ENCODE measurements at regions not wholly inside any gene's neighbourhood (a gene's known extent, or its start where the extent isn't known, plus 50 kb on each side); places are given as distances from the start of the nearest gene placed in this dataset.

- Histone ChIP-seq H3K9ac (ENCODE audit: extremely low read depth, insufficient read length, low read length) (no peak overlapping the region), H2BK12ac (ENCODE audit: insufficient read length, low read depth, low read length) (no peak overlapping the region), H2AFZ (ENCODE audit: low read length) (no peak overlapping the region), H3K14ac (ENCODE audit: insufficient read depth, low read length) (no peak overlapping the region), H2AK5ac (ENCODE audit: insufficient read length, low read length) (no peak overlapping the region), H3K79me1 (ENCODE audit: insufficient read depth, low read depth, low read length, poor library complexity, severe bottlenecking) (no peaks in the 10 kb centered on the region), H3K56ac (ENCODE audit: insufficient read length, low read depth, low read length) (no peak overlapping the region), H3K23me2 (ENCODE audit: insufficient read length, low read depth, low read length, poor library complexity, severe bottlenecking) (no peaks in the 10 kb centered on the region), H2BK120ac (ENCODE audit: low read depth, low read length, poor library complexity, severe bottlenecking) (no peak overlapping the region), H3K27ac (ENCODE audit: insufficient read length, low read depth, low read length) (no peak overlapping the region), H2BK20ac (ENCODE audit: low read depth, low read length, poor library complexity, severe bottlenecking) (no peak overlapping the region), H4K20me1 (ENCODE audit: control insufficient read depth, insufficient read depth, insufficient read length) (no peaks in the 10 kb centered on the region), H3K23ac (ENCODE audit: insufficient read length, low read depth, low read length) (no peak overlapping the region), H3K27me3 (ENCODE audit: insufficient read depth, low read length) (no peaks in the 10 kb centered on the region), H4K5ac (ENCODE audit: insufficient read length, low read depth, low read length) (no peak overlapping the region), H2BK15ac (ENCODE audit: low read depth, low read length) (no peak overlapping the region), H3T11ph (ENCODE audit: low read length) (no peak overlapping the region), H3K18ac (ENCODE audit: insufficient read length, low read depth, low read length) (no peak overlapping the region), H3K9me3 (ENCODE audit: control insufficient read depth, low read depth, low read length) (no peaks in the 10 kb centered on the region), H4K8ac (replicated peaks; ENCODE audit: insufficient read length, low read depth, low read length) (no peak overlapping the region), H4K91ac (ENCODE audit: insufficient read length, low read depth, low read length) (no peak overlapping the region), H2BK5ac (ENCODE audit: insufficient read length, low read length) (no peak overlapping the region), H3K79me2 (ENCODE audit: insufficient read depth, low read length) (no peaks in the 10 kb centered on the region), H3K4ac (ENCODE audit: low read depth, low read length) (no peak overlapping the region), H3K4me1 (ENCODE audit: insufficient read depth, low read length) (no peaks in the 10 kb centered on the region), H3K4me2 (ENCODE audit: insufficient read depth, insufficient read length, low read length) (no peak overlapping the region)
- DNase-seq, result no peak
- WGBS (ENCODE audit: extremely low coverage, insufficient read length, low lambda C conversion rate), result no CpG with 5 or more reads among the region's 6 CpGs
- Mint-ChIP-seq H3K36me3 (ENCODE audit: insufficient read depth in 1 of 3, low read depth in 3 of 3) (peaks cover 2 to 13% (median 2%) of the 10 kb centered on the region in 3 experiments; a peak in 6 of 7 replicates), H3K4me3 (no peak overlapping the region), H3K4me1 (no peaks in the 10 kb centered on the region), H3K27ac (no peak overlapping the region), H3K27me3 (ENCODE audit: low read depth) (no peaks in the 10 kb centered on the region), H3K9me3 (peaks cover 15% of the 10 kb centered on the region in 2 experiments)
- TF ChIP-seq CTCF (conservative IDR thresholded peaks at IDR 0.05), result no peak
These were observed 110.4 kb upstream of the COL21A1 start for GRCh38 chr6:56357616-56358373.
